Hindlimb muscle (tissue), 1 donor: ENCODE measurements at regions not wholly inside any gene's neighbourhood (a gene's known extent, or its start where the extent isn't known, plus 50 kb on each side); places are given as distances from the start of the nearest gene placed in this dataset.
"Not testable (repeated sequence)": the region's sequence is repeated elsewhere in the genome, so short reads cannot be mapped to it uniquely, and the experiment has no call there.

Experiments
- DNase-seq: peaks from one replicate; pipeline ENCODE4 v3.0.0-alpha.2; 2013

DNA sequence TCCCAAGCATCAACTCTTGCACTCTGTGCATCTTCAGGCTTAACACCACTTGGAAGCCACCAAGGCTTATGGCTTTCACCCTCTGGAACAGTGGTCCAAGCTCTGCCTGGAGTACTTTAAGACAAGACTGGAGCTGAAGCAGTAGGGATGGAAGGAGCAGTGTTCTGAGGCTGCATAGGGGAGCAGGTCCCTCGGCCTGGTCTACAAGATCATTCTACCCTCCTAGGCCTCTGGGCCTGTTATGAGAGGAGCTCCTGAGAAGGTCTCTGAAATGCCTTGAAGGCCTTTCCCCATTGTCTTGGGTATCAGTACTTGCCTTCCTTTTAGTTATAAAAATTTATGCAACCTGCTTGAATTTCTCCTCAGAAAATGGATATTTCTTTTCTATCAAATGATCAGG lies 286.7 kb downstream of the CPXCR1 start:
- no peak for DNase-seq

DNA sequence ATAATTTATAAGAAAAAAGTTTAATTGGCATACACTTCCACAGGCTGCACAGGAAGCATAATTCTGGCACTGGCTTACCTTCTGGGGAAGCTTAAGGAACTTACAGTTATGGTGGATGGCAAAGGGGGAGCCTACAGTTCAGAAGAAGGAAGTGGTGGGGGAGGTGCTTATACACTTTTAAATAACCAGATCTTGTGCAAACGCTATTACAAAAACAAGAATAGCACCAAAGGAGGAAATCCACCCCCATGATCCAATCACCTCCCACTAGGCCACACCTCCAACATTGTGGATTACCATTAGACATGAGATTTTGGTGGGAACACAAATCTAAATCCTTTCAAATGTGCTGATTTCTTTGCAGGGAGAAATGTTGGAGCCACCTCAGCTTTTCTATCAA lies 287.7 kb downstream of the CPXCR1 start:
- no peak for DNase-seq

DNA sequence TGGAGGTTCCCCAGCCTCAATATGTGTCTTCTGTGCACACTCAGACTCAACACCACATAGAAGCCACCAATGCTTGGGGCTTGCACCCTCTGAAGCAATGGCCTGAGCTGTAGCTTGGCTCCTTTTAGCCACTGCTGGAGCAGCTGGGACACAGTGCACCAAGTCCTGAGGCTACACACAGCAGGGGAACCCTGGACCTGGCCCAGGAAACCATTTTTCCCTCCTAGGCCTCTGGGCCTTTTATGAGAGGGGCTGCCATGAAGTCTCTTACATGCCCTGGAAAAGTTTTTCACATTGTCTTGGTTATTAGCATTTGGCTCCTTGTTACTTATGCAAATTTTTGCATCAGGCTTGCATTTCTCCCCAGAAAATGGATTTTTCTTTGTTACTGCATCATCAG lies 306.2 kb downstream of the CPXCR1 start:
- no peak for DNase-seq

DNA sequence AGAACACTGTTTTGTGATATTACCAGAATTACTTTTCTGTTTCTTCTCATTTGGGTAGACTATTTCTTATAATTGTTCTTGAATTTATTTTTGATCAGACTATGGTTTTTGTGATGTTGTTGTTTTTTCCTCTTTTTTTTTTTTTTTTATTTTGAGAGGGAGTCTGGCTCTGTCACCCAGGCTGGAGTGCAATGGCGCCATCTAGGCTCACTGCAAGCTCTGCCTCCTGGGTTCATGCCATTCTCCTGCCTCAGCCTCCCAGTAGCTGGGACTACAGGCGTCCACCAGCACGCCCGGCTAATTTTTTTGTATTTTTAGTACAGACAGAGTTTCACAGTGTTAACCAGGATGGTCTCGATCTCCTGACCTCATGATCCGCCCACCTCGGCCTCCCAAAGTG lies 352.6 kb downstream of the CPXCR1 start:
- DNase-seq, result not testable (repeated sequence)

DNA sequence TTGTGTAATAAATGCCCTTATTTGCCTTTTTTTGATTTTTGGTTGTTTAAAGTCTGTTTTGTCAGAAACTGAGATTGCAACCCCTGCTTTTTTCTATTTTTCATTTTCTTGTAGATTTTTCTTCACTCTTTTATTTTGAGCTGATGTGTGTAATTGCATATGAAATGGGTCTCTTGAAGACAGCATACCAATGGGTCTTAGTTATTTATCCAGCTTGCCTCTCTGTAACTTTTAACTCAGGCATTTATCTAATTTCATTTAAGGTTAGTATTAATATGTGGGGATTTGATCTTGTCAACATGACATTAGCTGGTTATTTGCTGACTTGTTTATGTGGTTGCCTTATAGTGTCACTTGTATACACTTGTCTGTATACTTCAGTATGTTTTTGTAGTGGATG lies 378.0 kb downstream of the CPXCR1 start:
- DNase-seq, result no peak
